Keratinocyte (primary cell): ENCODE measurements at regions not wholly inside any gene's neighbourhood (a gene's known extent, or its start where the extent isn't known, plus 50 kb on each side); places are given as distances from the start of the nearest gene placed in this dataset.

ENCODE experiments used
- EZH2 ChIP-seq: IDR thresholded peaks from one replicate; pipeline ENCODE4 v1.6.1; 2012; ENCODE audit warnings: inconsistent platforms, mild to moderate bottlenecking, low read length, moderate library complexity
- TF ChIP-seq, protein P1 (sequence below), 3 experiments: IDR thresholded peaks in 1 of 3; conservative IDR thresholded peaks in 1 of 3; optimal IDR thresholded peaks in 1 of 3; 2 replicates in 2 of 3; 3 replicates in 1 of 3; pipeline versions ENCODE3 to v1.5.1; 2011; ENCODE audit warnings: low read length in 3 of 3, mild to moderate bottlenecking in 3 of 3, moderate library complexity in 2 of 3, control low read depth in 1 of 3, inconsistent platforms in 1 of 3; ENCODE audit not compliant: insufficient read depth in 2 of 3; ENCODE audit errors: extremely low read depth in 1 of 3

DNA sequence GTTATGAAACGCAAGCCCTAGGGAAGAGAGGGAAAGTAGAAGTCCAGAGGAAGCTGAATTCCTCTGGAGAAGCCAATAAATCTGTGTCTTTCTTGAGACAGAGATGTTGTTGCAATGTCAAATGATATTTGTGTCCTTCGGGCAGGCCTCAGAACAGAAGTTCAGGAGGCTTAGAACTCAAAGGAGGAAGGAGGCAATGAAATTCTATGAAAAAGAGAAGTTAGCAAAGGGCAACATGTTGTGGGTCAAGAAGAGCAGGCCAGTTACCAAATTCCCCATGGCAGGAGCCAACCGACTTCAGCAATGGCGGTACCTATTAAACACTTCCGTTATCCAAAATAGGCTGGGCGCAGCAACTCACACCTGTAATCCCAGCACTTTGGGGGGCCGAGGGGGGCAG is 109.0 kb upstream of the DHX40 start:
- TF ChIP-seq, protein P1, sequence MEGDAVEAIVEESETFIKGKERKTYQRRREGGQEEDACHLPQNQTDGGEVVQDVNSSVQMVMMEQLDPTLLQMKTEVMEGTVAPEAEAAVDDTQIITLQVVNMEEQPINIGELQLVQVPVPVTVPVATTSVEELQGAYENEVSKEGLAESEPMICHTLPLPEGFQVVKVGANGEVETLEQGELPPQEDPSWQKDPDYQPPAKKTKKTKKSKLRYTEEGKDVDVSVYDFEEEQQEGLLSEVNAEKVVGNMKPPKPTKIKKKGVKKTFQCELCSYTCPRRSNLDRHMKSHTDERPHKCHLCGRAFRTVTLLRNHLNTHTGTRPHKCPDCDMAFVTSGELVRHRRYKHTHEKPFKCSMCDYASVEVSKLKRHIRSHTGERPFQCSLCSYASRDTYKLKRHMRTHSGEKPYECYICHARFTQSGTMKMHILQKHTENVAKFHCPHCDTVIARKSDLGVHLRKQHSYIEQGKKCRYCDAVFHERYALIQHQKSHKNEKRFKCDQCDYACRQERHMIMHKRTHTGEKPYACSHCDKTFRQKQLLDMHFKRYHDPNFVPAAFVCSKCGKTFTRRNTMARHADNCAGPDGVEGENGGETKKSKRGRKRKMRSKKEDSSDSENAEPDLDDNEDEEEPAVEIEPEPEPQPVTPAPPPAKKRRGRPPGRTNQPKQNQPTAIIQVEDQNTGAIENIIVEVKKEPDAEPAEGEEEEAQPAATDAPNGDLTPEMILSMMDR (optimal IDR thresholded peaks at IDR 0.05 in 1 of 3, IDR thresholded peaks at IDR 0.05 in 1 of 3, conservative IDR thresholded peaks at IDR 0.05 in 1 of 3; ENCODE audit: extremely low read depth in 1 of 3, insufficient read depth in 2 of 3, low read length in 3 of 3) = no peak
- TF ChIP-seq EZH2 = no peak
